ENCODE measurements at regions not wholly inside any gene's neighbourhood (a gene's known extent, or its start where the extent isn't known, plus 50 kb on each side); places are given as distances from the start of the nearest gene placed in this dataset.

DNA sequence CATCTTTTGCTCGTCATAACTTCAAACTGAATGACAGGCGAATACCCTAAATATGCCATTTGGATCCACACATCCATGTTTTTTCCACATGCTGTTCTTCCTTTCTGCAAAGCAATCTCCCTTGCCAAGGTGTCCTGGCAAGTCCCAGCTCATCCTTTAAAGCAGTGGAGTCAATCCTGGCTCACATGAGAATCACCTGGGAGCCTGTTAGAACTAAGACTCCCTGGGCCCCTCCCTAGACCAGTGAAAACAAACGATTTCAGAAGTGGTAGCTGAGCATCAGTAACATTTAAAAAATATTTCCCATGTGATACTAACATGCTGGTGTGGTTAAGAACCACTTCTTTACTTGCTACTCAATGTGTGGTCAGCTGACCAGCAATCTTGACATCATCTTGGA lies 50.6 kb upstream of the PARD3B start:
- TF ChIP-seq CTCF (IDR thresholded peaks at IDR 0.05 in 4 of 5, conservative IDR thresholded peaks at IDR 0.05 in 1 of 5): no peak
- TF ChIP-seq POLR2A (IDR thresholded peaks at IDR 0.05): no peak
